Thyroid gland (tissue), 4 donors: ENCODE measurements at regions not wholly inside any gene's neighbourhood (a gene's known extent, or its start where the extent isn't known, plus 50 kb on each side); places are given as distances from the start of the nearest gene placed in this dataset.
"Not testable (repeated sequence)": the region's sequence is repeated elsewhere in the genome, so short reads cannot be mapped to it uniquely, and the experiment has no call there.

Experiments
- DNase-seq, 2 donors: peaks; one replicate each; pipeline ENCODE4 v3.0.0-alpha.2; 2019
- H3K27ac ChIP-seq, 3 donors: fragments of 200-600 bp; sonication (generic); 1 replicate in 2 of 3; 2 replicates in 1 of 3; pipeline ENCODE4 v1.5.1; 2016 to 2019; ENCODE audit warnings: mild to moderate bottlenecking in 1 of 3, moderate library complexity in 1 of 3
- H3K27me3 ChIP-seq: fragments of 200-600 bp; sonication (generic); one replicate; pipeline ENCODE4 v1.5.1; 2019
- H3K36me3 ChIP-seq, 2 donors: fragments of 200-600 bp; sonication (generic); one replicate each; pipeline ENCODE4 v1.5.1; 2016 to 2019
- H3K4me1 ChIP-seq, 2 donors: fragments of 200-600 bp; sonication (generic); one replicate each; pipeline ENCODE4 v1.5.1; 2017 to 2019
- H3K4me3 ChIP-seq, 3 donors: fragments of 200-600 bp; sonication (generic); replicated peaks in 1 of 3; 1 replicate in 2 of 3; 2 replicates in 1 of 3; pipeline ENCODE4 v1.5.1; 2016; ENCODE audit warnings: mild to moderate bottlenecking in 1 of 3
- H3K9me3 ChIP-seq: fragments of 200-600 bp; sonication (generic); one replicate; pipeline ENCODE4 v1.5.1; 2017
- CTCF ChIP-seq, 6 experiments: fragments of 200-600 bp in 3 of 6; fragments of 450-650 bp in 3 of 6; sonication (generic) in 3 of 6; IDR thresholded peaks; one replicate each; pipeline ENCODE4 v1.5.1; 2016 to 2019; ENCODE audit warnings: antibody characterized with exemption in 6 of 6, mild to moderate bottlenecking in 2 of 6, inconsistent platforms in 1 of 6, moderate library complexity in 1 of 6
- POLR2A ChIP-seq, 2 donors: fragments of 450-650 bp; IDR thresholded peaks; one replicate each; pipeline ENCODE4 v1.6.1; 2017; ENCODE audit warnings: antibody characterized with exemption in 2 of 2, mild to moderate bottlenecking in 2 of 2, moderate library complexity in 1 of 2
- WGBS, 2 donors: methylation state at CpG; one replicate each; pipeline ENCODE4 v1.1.5; 2017; 5-methylcytosine and 5-hydroxymethylcytosine counted together
- intact Hi-C: fragments of 100-400 bp; cut with DNase I; formaldehyde crosslinking; loops from one replicate; pipeline ENCODE4 v1.15.1; 2023

GRCh38 chr1:24268555-24268954, 50.6 kb upstream of the GRHL3 start:
- H3K4me3 ChIP-seq, H3K27me3 ChIP-seq, H3K27ac ChIP-seq, H3K36me3 ChIP-seq, H3K4me1 ChIP-seq, intact Hi-C loops, H3K9me3 ChIP-seq, DNase-seq: not testable (repeated sequence)
- WGBS, 2 donors: 80 to 95% methylated on average over 1 of the region's 1 CpG

- H3K4me1 ChIP-seq: no peaks in the 10 kb centered on the region
Measured at GRCh38 chr1:24266998-24267397, 52.2 kb upstream of the GRHL3 start.

GRCh38 chr1:24266398-24266941, 52.7 kb upstream of the GRHL3 start:
- Histone ChIP-seq H3K4me3 (no peak overlapping the region), H3K9me3 (no peaks in the 10 kb centered on the region), H3K36me3 (no peaks in the 10 kb centered on the region), H3K27ac (no peak overlapping the region), H3K27me3 (no peaks in the 10 kb centered on the region), H3K4me1 (no peaks in the 10 kb centered on the region)
- intact Hi-C loops: no loop called here
- no peak for DNase-seq
- 63 to 67% methylated on average over 8 to 9 of the region's 9 CpGs for WGBS, 2 donors
- TF ChIP-seq CTCF (IDR thresholded peaks at IDR 0.05) (no peak), POLR2A (IDR thresholded peaks at IDR 0.05) (no peak)

More at GRCh38 chr1:24266998-24267397, 52.2 kb upstream of the GRHL3 start:
- no peak for DNase-seq
- intact Hi-C loops: no loop called here
- WGBS, 2 donors: 83 to 91% methylated on average over 2 to 3 of the region's 3 CpGs
- H3K27ac ChIP-seq: no peak overlapping the region
- no peak for TF ChIP-seq POLR2A (IDR thresholded peaks at IDR 0.05)
- no peak for TF ChIP-seq CTCF (IDR thresholded peaks at IDR 0.05)
- no peak overlapping the region for H3K4me3 ChIP-seq
- no peaks in the 10 kb centered on the region for H3K9me3 ChIP-seq
- H3K36me3 ChIP-seq: no peaks in the 10 kb centered on the region
- H3K27me3 ChIP-seq: no peaks in the 10 kb centered on the region

GRCh38 chr1:24263746-24264145, 55.4 kb upstream of the GRHL3 start:
- no peak overlapping the region for H3K4me3 ChIP-seq
- intact Hi-C loops: no loop called here
- H3K36me3 ChIP-seq: no peaks in the 10 kb centered on the region
- no peak for DNase-seq
- no peaks in the 10 kb centered on the region for H3K9me3 ChIP-seq
- H3K27ac ChIP-seq: no peak overlapping the region
- whole genome bisulfite sequencing, 2 donors: 90 to 91% methylated on average over 1 of the region's 1 CpG
- TF ChIP-seq CTCF (IDR thresholded peaks at IDR 0.05) (no peak), POLR2A (IDR thresholded peaks at IDR 0.05) (no peak)
- no peaks in the 10 kb centered on the region for H3K27me3 ChIP-seq
- H3K4me1 ChIP-seq: no peaks in the 10 kb centered on the region

GRCh38 chr1:24263211-24263610, 55.9 kb upstream of the GRHL3 start:
- no peaks in the 10 kb centered on the region for H3K36me3 ChIP-seq
- H3K4me1 ChIP-seq: no peaks in the 10 kb centered on the region
- H3K4me3 ChIP-seq: no peak overlapping the region
- intact Hi-C loops: no loop called here
- no peak for DNase-seq
- H3K27ac ChIP-seq: no peak overlapping the region
- no peaks in the 10 kb centered on the region for H3K9me3 ChIP-seq
- H3K27me3 ChIP-seq: no peaks in the 10 kb centered on the region
- TF ChIP-seq CTCF (IDR thresholded peaks at IDR 0.05): no peak
- no peak for TF ChIP-seq POLR2A (IDR thresholded peaks at IDR 0.05)
- WGBS, 2 donors: 85 to 89% methylated on average over 4 of the region's 4 CpGs

- Histone ChIP-seq H3K9me3 (no peaks in the 10 kb centered on the region), H3K4me1 (no peaks in the 10 kb centered on the region), H3K27ac (no peak overlapping the region), H3K36me3 (no peaks in the 10 kb centered on the region), H3K4me3 (no peak overlapping the region), H3K27me3 (no peaks in the 10 kb centered on the region)
- no peak for DNase-seq
- intact Hi-C loops: no loop called here
- WGBS, 2 donors: 77 to 86% methylated on average over 5 of the region's 5 CpGs
- TF ChIP-seq POLR2A (IDR thresholded peaks at IDR 0.05): no peak
- TF ChIP-seq CTCF (IDR thresholded peaks at IDR 0.05): no peak
Measured at GRCh38 chr1:24261977-24262376, 57.2 kb upstream of the GRHL3 start.
